Muscle of leg (tissue), 3 donors: ENCODE measurements at regions not wholly inside any gene's neighbourhood (a gene's known extent, or its start where the extent isn't known, plus 50 kb on each side); places are given as distances from the start of the nearest gene placed in this dataset.

Experiments used
- DNase-seq: peaks from one replicate; pipeline ENCODE4 v3.0.0; 2013
- H3K27ac ChIP-seq: one replicate; pipeline ENCODE4 v1.5.1; 2013; ENCODE audit warnings: mild to moderate bottlenecking, low read length, control low read depth
- H3K27me3 ChIP-seq: one replicate; pipeline ENCODE4 v1.6.1; 2013; ENCODE audit warnings: low read length; ENCODE audit not compliant: control insufficient read depth, insufficient read depth
- H3K36me3 ChIP-seq: one replicate; pipeline ENCODE4 v1.6.1; 2013; ENCODE audit warnings: low read length; ENCODE audit not compliant: control insufficient read depth, insufficient read depth
- H3K4me1 ChIP-seq: one replicate; pipeline ENCODE4 v1.6.1; 2013; ENCODE audit warnings: low read length; ENCODE audit not compliant: control insufficient read depth, insufficient read depth
- H3K4me3 ChIP-seq: one replicate; pipeline ENCODE4 v1.5.1; 2013; ENCODE audit warnings: low read length, control low read depth
- H3K9me3 ChIP-seq: replicated peaks from 2 replicates; pipeline ENCODE4 v1.6.1; 2013; ENCODE audit warnings: low read depth, low read length; ENCODE audit not compliant: control insufficient read depth
- WGBS: methylation state at CpG from one replicate; pipeline ENCODE4 v1.1.5; 2013; ENCODE audit warnings: missing lambda C conversion rate; ENCODE audit not compliant: insufficient coverage; 5-methylcytosine and 5-hydroxymethylcytosine counted together

- H3K27me3 ChIP-seq, result peaks cover 24% of the 10 kb centered on the region
- DNase-seq, result peak; percentile 54
- H3K4me1 ChIP-seq, result peaks cover 11% of the 10 kb centered on the region
- WGBS, result 63% methylated on average over 2 of the region's 3 CpGs
- no peak overlapping the region for H3K4me3 ChIP-seq
- peak overlapping the region; percentile 37 for H3K27ac ChIP-seq
- H3K36me3 ChIP-seq, result no peaks in the 10 kb centered on the region
- H3K9me3 ChIP-seq, result no peaks in the 10 kb centered on the region
These were observed 341.0 kb upstream of the ZMIZ1 start for GRCh38 chr10:78727728-78728127.

- Histone ChIP-seq H3K4me3 (no peak overlapping the region), H3K36me3 (no peaks in the 10 kb centered on the region), H3K4me1 (peaks cover 11% of the 10 kb centered on the region), H3K27me3 (peaks cover 24% of the 10 kb centered on the region), H3K9me3 (no peaks in the 10 kb centered on the region), H3K27ac (peak overlapping the region; percentile 37)
- no peak for DNase-seq
- WGBS, result 83% methylated on average over 1 of the region's 2 CpGs
These were observed 340.6 kb upstream of the ZMIZ1 start for GRCh38 chr10:78728176-78728575.

DNA sequence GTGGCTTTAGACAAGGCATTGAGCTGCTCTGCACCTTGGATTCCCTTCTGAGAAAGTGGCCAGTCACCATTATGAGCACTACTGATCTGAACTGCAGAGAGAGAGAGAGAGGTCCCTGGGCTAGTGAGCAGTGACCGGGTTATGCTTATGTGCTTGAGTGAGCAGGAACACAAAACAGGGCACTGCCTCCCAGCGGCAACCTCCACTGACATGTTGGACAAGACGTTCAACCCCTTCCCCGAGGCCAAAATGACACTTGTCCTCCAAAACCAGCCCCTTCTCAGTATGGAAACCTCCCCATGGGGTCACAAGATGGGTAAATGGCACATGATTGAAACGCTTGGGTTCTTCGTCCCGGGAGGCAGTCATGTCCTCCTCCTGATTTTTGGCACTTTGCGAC, 339.4 kb upstream of the ZMIZ1 start:
- 89% methylated on average over 6 of the region's 8 CpGs for WGBS

GRCh38 chr10:78729800-78730199, 339.0 kb upstream of the ZMIZ1 start:
- peaks cover 21% of the 10 kb centered on the region for H3K27me3 ChIP-seq
- DNase-seq, result no peak
- H3K9me3 ChIP-seq, result no peaks in the 10 kb centered on the region
- H3K4me3 ChIP-seq, result no peak overlapping the region
- H3K27ac ChIP-seq, result no peak overlapping the region
- H3K4me1 ChIP-seq, result peaks cover 11% of the 10 kb centered on the region
- no peaks in the 10 kb centered on the region for H3K36me3 ChIP-seq
- WGBS, result no CpG with 5 or more reads among the region's 2 CpGs

More for the DNA sequence above, 339.4 kb upstream of the ZMIZ1 start:
- DNase-seq, result no peak
- peaks cover 24% of the 10 kb centered on the region for H3K27me3 ChIP-seq
- H3K4me1 ChIP-seq, result peaks cover 11% of the 10 kb centered on the region
- no peaks in the 10 kb centered on the region for H3K9me3 ChIP-seq
- H3K27ac ChIP-seq, result no peak overlapping the region
- no peak overlapping the region for H3K4me3 ChIP-seq
- H3K36me3 ChIP-seq, result no peaks in the 10 kb centered on the region

- DNase-seq, result no peak
- Histone ChIP-seq H3K9me3 (no peaks in the 10 kb centered on the region), H3K27me3 (peaks cover 23% of the 10 kb centered on the region), H3K4me3 (no peak overlapping the region), H3K27ac (no peak overlapping the region), H3K36me3 (no peaks in the 10 kb centered on the region), H3K4me1 (peaks cover 11% of the 10 kb centered on the region)
- 90% methylated on average over 5 of the region's 8 CpGs for WGBS
These were observed 338.0 kb upstream of the ZMIZ1 start for GRCh38 chr10:78730754-78731153.

- H3K4me3 ChIP-seq, result no peak overlapping the region
- H3K36me3 ChIP-seq, result no peaks in the 10 kb centered on the region
- no peaks in the 10 kb centered on the region for H3K9me3 ChIP-seq
- no peak overlapping the region for H3K27ac ChIP-seq
- peaks cover 11% of the 10 kb centered on the region for H3K4me1 ChIP-seq
- WGBS, result 50% methylated on average over 3 of the region's 3 CpGs
- H3K27me3 ChIP-seq, result peaks cover 28% of the 10 kb centered on the region
- peak; percentile 69 for DNase-seq
These were observed 337.1 kb upstream of the ZMIZ1 start for GRCh38 chr10:78731675-78732074.

DNA sequence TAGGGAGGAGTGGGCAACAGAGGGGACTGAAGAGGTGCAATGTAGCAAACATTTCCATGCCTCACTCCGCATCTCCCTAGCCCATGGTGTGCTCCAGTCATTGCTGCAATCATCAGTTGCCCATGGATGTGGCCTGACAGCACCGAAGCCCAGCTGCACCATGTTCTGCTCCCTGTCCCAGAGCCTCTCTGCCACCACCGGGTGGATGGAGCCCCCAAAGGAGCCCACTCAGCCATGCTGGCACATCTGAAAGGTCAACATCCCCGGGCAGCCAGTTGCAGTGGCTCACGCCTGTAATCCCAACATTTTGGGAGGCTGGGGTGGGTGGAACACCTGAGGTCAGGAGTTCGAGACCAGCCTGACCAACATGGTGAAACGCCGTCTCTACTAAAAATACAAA, 336.4 kb upstream of the ZMIZ1 start:
- Histone ChIP-seq H3K27ac (no peak overlapping the region), H3K4me3 (no peak overlapping the region), H3K36me3 (no peaks in the 10 kb centered on the region), H3K4me1 (peaks cover 8% of the 10 kb centered on the region), H3K27me3 (peaks cover 25% of the 10 kb centered on the region), H3K9me3 (no peaks in the 10 kb centered on the region)
- DNase-seq, result no peak
- WGBS, result 87% methylated on average over 3 of the region's 8 CpGs

GRCh38 chr10:78736926-78737630, 331.7 kb upstream of the ZMIZ1 start:
- WGBS, result 52% methylated on average over 2 of the region's 4 CpGs
- H3K27me3 ChIP-seq, result peaks cover 14% of the 10 kb centered on the region
- DNase-seq, result no peak
- H3K36me3 ChIP-seq, result no peaks in the 10 kb centered on the region
- H3K4me3 ChIP-seq, result no peak overlapping the region
- H3K27ac ChIP-seq, result no peak overlapping the region
- no peaks in the 10 kb centered on the region for H3K9me3 ChIP-seq
- H3K4me1 ChIP-seq, result peaks cover 14% of the 10 kb centered on the region

GRCh38 chr10:78737883-78738856, 330.6 kb upstream of the ZMIZ1 start:
- WGBS, result 88% methylated on average over 4 of the region's 7 CpGs
- no peaks in the 10 kb centered on the region for H3K36me3 ChIP-seq
- DNase-seq, result no peak
- no peak overlapping the region for H3K4me3 ChIP-seq
- peaks cover 24% of the 10 kb centered on the region for H3K4me1 ChIP-seq
- no peak overlapping the region for H3K27ac ChIP-seq
- H3K27me3 ChIP-seq, result peaks cover 14% of the 10 kb centered on the region
- H3K9me3 ChIP-seq, result no peaks in the 10 kb centered on the region

GRCh38 chr10:78738861-78739260, 329.9 kb upstream of the ZMIZ1 start:
- Histone ChIP-seq H3K4me3 (no peak overlapping the region), H3K36me3 (no peaks in the 10 kb centered on the region), H3K4me1 (peaks cover 28% of the 10 kb centered on the region), H3K9me3 (no peaks in the 10 kb centered on the region), H3K27ac (no peak overlapping the region), H3K27me3 (peaks cover 14% of the 10 kb centered on the region)
- no peak for DNase-seq
- 80% methylated on average over 4 of the region's 5 CpGs for WGBS
